ENCODE measurements at regions not wholly inside any gene's neighbourhood (a gene's known extent, or its start where the extent isn't known, plus 50 kb on each side); places are given as distances from the start of the nearest gene placed in this dataset.

GRCh38 chr7:32357535-32358277, 132.5 kb downstream of the LSM5 start:
- H3K9me3 Mint-ChIP-seq (ENCODE audit: unreplicated experiment) = no peaks in the 10 kb centered on the region
- H3K27ac Mint-ChIP-seq (ENCODE audit: unreplicated experiment) = no peak overlapping the region
- DNase-seq (ENCODE audit: extremely low spot score, unreplicated experiment) = no peak
- TF ChIP-seq, protein P1, sequence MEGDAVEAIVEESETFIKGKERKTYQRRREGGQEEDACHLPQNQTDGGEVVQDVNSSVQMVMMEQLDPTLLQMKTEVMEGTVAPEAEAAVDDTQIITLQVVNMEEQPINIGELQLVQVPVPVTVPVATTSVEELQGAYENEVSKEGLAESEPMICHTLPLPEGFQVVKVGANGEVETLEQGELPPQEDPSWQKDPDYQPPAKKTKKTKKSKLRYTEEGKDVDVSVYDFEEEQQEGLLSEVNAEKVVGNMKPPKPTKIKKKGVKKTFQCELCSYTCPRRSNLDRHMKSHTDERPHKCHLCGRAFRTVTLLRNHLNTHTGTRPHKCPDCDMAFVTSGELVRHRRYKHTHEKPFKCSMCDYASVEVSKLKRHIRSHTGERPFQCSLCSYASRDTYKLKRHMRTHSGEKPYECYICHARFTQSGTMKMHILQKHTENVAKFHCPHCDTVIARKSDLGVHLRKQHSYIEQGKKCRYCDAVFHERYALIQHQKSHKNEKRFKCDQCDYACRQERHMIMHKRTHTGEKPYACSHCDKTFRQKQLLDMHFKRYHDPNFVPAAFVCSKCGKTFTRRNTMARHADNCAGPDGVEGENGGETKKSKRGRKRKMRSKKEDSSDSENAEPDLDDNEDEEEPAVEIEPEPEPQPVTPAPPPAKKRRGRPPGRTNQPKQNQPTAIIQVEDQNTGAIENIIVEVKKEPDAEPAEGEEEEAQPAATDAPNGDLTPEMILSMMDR (IDR thresholded peaks at IDR 0.05) = peak; percentile 44
- H3K27me3 Mint-ChIP-seq (ENCODE audit: unreplicated experiment) = peaks cover 56% of the 10 kb centered on the region
- H3K36me3 Mint-ChIP-seq (ENCODE audit: unreplicated experiment) = no peaks in the 10 kb centered on the region
- no peak overlapping the region for H3K4me3 Mint-ChIP-seq (ENCODE audit: unreplicated experiment)
- H3K4me1 Mint-ChIP-seq (ENCODE audit: unreplicated experiment) = no peaks in the 10 kb centered on the region

GRCh38 chr7:32347244-32347828, 142.8 kb downstream of the LSM5 start:
- peaks cover 13% of the 10 kb centered on the region for H3K27me3 Mint-ChIP-seq (ENCODE audit: unreplicated experiment)
- TF ChIP-seq, protein P1 (IDR thresholded peaks at IDR 0.05) = peak; percentile 68
- H3K4me1 Mint-ChIP-seq (ENCODE audit: unreplicated experiment) = no peaks in the 10 kb centered on the region
- H3K36me3 Mint-ChIP-seq (ENCODE audit: unreplicated experiment) = no peaks in the 10 kb centered on the region
- no peak overlapping the region for H3K27ac Mint-ChIP-seq (ENCODE audit: unreplicated experiment)
- H3K9me3 Mint-ChIP-seq (ENCODE audit: unreplicated experiment) = no peaks in the 10 kb centered on the region
- no peak overlapping the region for H3K4me3 Mint-ChIP-seq (ENCODE audit: unreplicated experiment)
- no peak for DNase-seq (ENCODE audit: extremely low spot score, unreplicated experiment)

- Mint-ChIP-seq H3K4me3 (ENCODE audit: unreplicated experiment) (no peak overlapping the region), H3K27me3 (ENCODE audit: unreplicated experiment) (peaks cover 13% of the 10 kb centered on the region), H3K36me3 (ENCODE audit: unreplicated experiment) (no peaks in the 10 kb centered on the region), H3K4me1 (ENCODE audit: unreplicated experiment) (no peaks in the 10 kb centered on the region), H3K9me3 (ENCODE audit: unreplicated experiment) (no peaks in the 10 kb centered on the region), H3K27ac (ENCODE audit: unreplicated experiment) (no peak overlapping the region)
- no peak for DNase-seq (ENCODE audit: extremely low spot score, unreplicated experiment)
- TF ChIP-seq, protein P1 (IDR thresholded peaks at IDR 0.05) = no peak
Measured at GRCh38 chr7:32346253-32346652, 143.9 kb downstream of the LSM5 start.

DNA sequence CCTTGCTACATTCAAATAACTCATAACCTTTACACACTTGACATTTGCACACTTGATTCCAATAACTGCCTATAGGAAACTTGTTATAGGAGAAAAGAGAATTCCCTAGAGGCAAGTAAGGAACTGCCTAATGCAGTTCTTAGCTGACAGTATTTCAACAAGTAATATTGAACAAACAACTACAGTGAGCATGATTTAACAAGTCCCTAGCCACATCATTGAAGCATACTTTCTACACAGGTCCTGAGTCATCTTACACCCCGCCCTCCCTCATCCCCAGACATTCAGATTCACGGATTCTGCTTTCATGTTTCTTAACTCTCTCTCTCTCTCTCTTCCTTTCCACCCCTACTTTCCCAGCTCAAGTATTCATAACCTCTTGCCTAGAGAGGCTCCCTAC, 153.5 kb downstream of the LSM5 start:
- no peaks in the 10 kb centered on the region for H3K36me3 Mint-ChIP-seq (ENCODE audit: unreplicated experiment)
- H3K9me3 Mint-ChIP-seq (ENCODE audit: unreplicated experiment) = peaks cover 5% of the 10 kb centered on the region
- no peak overlapping the region for H3K4me3 Mint-ChIP-seq (ENCODE audit: unreplicated experiment)
- no peaks in the 10 kb centered on the region for H3K4me1 Mint-ChIP-seq (ENCODE audit: unreplicated experiment)
- DNase-seq (ENCODE audit: extremely low spot score, unreplicated experiment) = no peak
- H3K27me3 Mint-ChIP-seq (ENCODE audit: unreplicated experiment) = peaks cover 26% of the 10 kb centered on the region
- TF ChIP-seq, protein P1 (IDR thresholded peaks at IDR 0.05) = no peak
- no peak overlapping the region for H3K27ac Mint-ChIP-seq (ENCODE audit: unreplicated experiment)

DNA sequence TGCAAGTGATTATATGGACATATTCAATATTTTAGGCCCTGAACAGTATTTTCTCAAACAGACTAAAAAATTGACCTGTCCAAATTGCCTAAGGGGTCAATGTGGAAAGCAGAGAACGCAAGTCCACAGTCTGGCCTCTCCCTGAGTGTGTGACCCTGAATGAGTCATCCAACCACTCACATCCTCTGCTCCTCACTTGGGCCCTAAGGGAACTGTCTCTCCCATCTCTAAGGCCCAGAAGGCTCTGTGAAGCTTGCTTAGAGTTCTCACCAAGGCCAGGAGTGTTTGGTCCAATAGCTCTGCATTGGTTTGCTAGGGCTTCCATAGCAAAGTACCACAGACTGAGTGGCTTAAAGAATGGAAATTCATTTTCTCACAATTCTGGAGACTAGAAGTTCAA, 155.1 kb downstream of the LSM5 start:
- TF ChIP-seq, protein P1 (IDR thresholded peaks at IDR 0.05) = no peak
- H3K4me3 Mint-ChIP-seq (ENCODE audit: unreplicated experiment) = no peak overlapping the region
- H3K36me3 Mint-ChIP-seq (ENCODE audit: unreplicated experiment) = no peaks in the 10 kb centered on the region
- DNase-seq (ENCODE audit: extremely low spot score, unreplicated experiment) = no peak
- H3K4me1 Mint-ChIP-seq (ENCODE audit: unreplicated experiment) = no peaks in the 10 kb centered on the region
- H3K27ac Mint-ChIP-seq (ENCODE audit: unreplicated experiment) = no peak overlapping the region
- H3K9me3 Mint-ChIP-seq (ENCODE audit: unreplicated experiment) = peaks cover 11% of the 10 kb centered on the region
- H3K27me3 Mint-ChIP-seq (ENCODE audit: unreplicated experiment) = peaks cover 24% of the 10 kb centered on the region

Data from osteocyte (in vitro differentiated cells).